PC-3 (cell line): ENCODE measurements at regions not wholly inside any gene's neighbourhood (a gene's known extent, or its start where the extent isn't known, plus 50 kb on each side); places are given as distances from the start of the nearest gene placed in this dataset.

ENCODE experiments used
- ATAC-seq: fragments of 200-7000 bp; cut with Tn5 transposase; 2 replicates; pipeline ENCODE4 v1.9.1; 2020; ENCODE audit warnings: mild to moderate bottlenecking, moderate library complexity
- BruUV-seq: library from RNA; stranded (reverse); fragments of 400-500 nt; replicated peaks from 2 replicates; lab custom pipeline; 2021; lab: Mats Ljungman, UMichigan
- CTCF ChIA-PET: fragments of 300-600 bp; sonication (Branson Sonifier 250); formaldehyde crosslinking; loops from one replicate; lab custom pipeline; 2022; ENCODE audit warnings: antibody characterized with exemption; lab: Charles Lee
- POLR2A ChIA-PET: fragments of 300-600 bp; sonication (Branson Sonifier 250); formaldehyde crosslinking; loops from one replicate; lab custom pipeline; 2022; ENCODE audit warnings: antibody characterized with exemption; ENCODE audit not compliant: unreplicated experiment; lab: Charles Lee
- DNase-seq: peaks from one replicate; pipeline ENCODE4 v3.0.0-alpha.2; 2015
- H2AFZ ChIP-seq: fragments of 300-600 bp; sonication (generic); 2 replicates; pipeline ENCODE4 v1.6.0; 2016; ENCODE audit warnings: antibody characterized with exemption, low read length
- H3F3A ChIP-seq: fragments of 300-600 bp; sonication (generic); one replicate; pipeline ENCODE4 v1.6.0; 2017; ENCODE audit warnings: antibody characterized with exemption, low read length, control low read depth, mild to moderate bottlenecking; ENCODE audit not compliant: unreplicated experiment
- H3K27ac ChIP-seq: fragments of 300-600 bp; sonication (generic); 2 replicates; pipeline ENCODE4 v1.5.1; 2016; ENCODE audit warnings: mild to moderate bottlenecking, low read length
- H3K27me3 ChIP-seq: fragments of 300-600 bp; sonication (generic); 2 replicates; pipeline ENCODE4 v1.6.1; 2016; ENCODE audit warnings: low read length, mixed read lengths
- H3K36me3 ChIP-seq: fragments of 300-600 bp; sonication (generic); 2 replicates; pipeline ENCODE4 v1.6.1; 2016; ENCODE audit warnings: low read depth, mixed run types, low read length, mixed read lengths
- H3K4me1 ChIP-seq: fragments of 300-600 bp; sonication (generic); 2 replicates; pipeline ENCODE4 v1.5.1; 2016; ENCODE audit warnings: low read length; ENCODE audit not compliant: insufficient read depth
- H3K4me2 ChIP-seq: fragments of 300-600 bp; sonication (generic); 2 replicates; pipeline ENCODE4 v1.6.0; 2016; ENCODE audit warnings: low read length
- H3K4me3 ChIP-seq: fragments of 300-600 bp; sonication (generic); 2 replicates; pipeline ENCODE4 v1.5.1; 2016; ENCODE audit warnings: mild to moderate bottlenecking, low read length, mixed read lengths
- H3K79me2 ChIP-seq: fragments of 300-600 bp; sonication (generic); 2 replicates; pipeline ENCODE4 v1.6.1; 2017; ENCODE audit warnings: low read length, mixed read lengths
- H3K9ac ChIP-seq: fragments of 300-600 bp; sonication (generic); 2 replicates; pipeline ENCODE4 v1.6.0; 2016; ENCODE audit warnings: mild to moderate bottlenecking, low read length
- H3K9me2 ChIP-seq: fragments of 300-600 bp; sonication (generic); replicated peaks from 2 replicates; pipeline ENCODE4 v1.6.1; 2016; ENCODE audit warnings: mixed run types, low read length, mixed read lengths
- H3K9me3 ChIP-seq: fragments of 300-600 bp; sonication (generic); 2 replicates; pipeline ENCODE4 v1.6.1; 2016; ENCODE audit warnings: low read length, mixed read lengths
- H4K20me1 ChIP-seq: fragments of 300-600 bp; sonication (generic); 2 replicates; pipeline ENCODE4 v1.6.1; 2016; ENCODE audit warnings: low read length, mixed read lengths
- EZH2 ChIP-seq: fragments of 300-600 bp; sonication (generic); IDR thresholded peaks from one replicate; pipeline ENCODE4 v1.6.1; 2017; ENCODE audit warnings: antibody characterized with exemption, mild to moderate bottlenecking, low read length; ENCODE audit not compliant: unreplicated experiment
- EZH2phosphoT487 ChIP-seq: fragments of 300-600 bp; sonication (generic); IDR thresholded peaks from 2 replicates; pipeline ENCODE4 v1.6.1; 2018; ENCODE audit warnings: mild to moderate bottlenecking, antibody characterized with exemption, low read length, borderline replicate concordance
- intact Hi-C: fragments of 100-400 bp; cut with micrococcal nuclease; formaldehyde crosslinking; loops from 2 replicates; pipeline ENCODE4 v1.9.0; 2023
- TF ChIP-seq, protein P1 (sequence below): fragments of 300-600 bp; sonication (generic); conservative IDR thresholded peaks from 2 replicates; pipeline ENCODE4 v1.5.1; 2017; ENCODE audit warnings: antibody characterized with exemption, low read depth, mild to moderate bottlenecking, low read length

DNA sequence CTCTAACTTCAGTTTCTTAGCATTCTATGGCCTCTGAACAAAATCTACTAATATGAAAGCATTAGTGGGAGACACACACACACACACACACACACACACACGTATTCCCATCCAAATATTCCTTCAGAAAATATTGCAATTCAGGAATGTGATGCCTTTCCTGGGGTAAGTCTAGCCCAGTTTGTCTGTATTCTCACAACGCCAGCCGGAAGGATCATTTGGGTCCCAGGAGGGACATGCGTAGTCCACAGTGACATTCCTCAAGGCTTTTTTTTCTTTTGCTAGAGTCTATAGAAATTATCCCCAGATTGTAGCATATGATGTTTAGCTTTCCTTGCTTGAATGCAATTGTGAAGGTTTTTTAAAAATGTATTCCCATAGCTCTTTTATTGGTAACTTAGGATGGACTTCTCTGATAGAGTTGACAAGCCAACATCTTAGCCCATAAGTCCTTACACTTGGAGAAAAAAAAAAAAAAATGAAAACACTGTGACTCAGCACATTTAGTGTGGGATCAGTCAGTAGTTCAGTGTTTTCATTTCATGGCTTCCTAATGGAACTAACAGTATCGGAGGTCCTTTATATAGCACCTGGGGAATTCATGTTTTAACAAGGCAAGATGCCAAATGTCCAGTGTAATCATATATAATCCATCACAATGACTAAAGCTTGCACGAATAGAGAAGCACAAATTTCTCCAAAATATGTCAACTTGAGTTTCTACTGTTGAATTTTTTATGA, 316.5 kb downstream of the DIRAS2 start:
- H3K4me3 ChIP-seq = no peak overlapping the region
- DNase-seq (no peak), ATAC-seq (no peak)
- no TSS peak for BruUV-seq
- H4K20me1 ChIP-seq = no peaks in the 10 kb centered on the region
- H3K9me2 ChIP-seq = no peaks in the 10 kb centered on the region
- H3K36me3 ChIP-seq = no peaks in the 10 kb centered on the region
- H3K9me3 ChIP-seq = no peaks in the 10 kb centered on the region
- no peaks in the 10 kb centered on the region for H3K4me1 ChIP-seq
- ChIA-PET CTCF (no interaction called here), POLR2A (no interaction called here)
- intact Hi-C loops = no loop called here
- H2AFZ ChIP-seq = no peak overlapping the region
- H3K4me2 ChIP-seq = no peak overlapping the region
- no peaks in the 10 kb centered on the region for H3F3A ChIP-seq
- H3K27me3 ChIP-seq = peaks cover 8% of the 10 kb centered on the region; the same call in 1 of the 2 replicates
- no peaks in the 10 kb centered on the region for H3K79me2 ChIP-seq
- no peak overlapping the region for H3K9ac ChIP-seq
- TF ChIP-seq EZH2 (no peak), EZH2phosphoT487 (no peak)
- TF ChIP-seq, protein P1, sequence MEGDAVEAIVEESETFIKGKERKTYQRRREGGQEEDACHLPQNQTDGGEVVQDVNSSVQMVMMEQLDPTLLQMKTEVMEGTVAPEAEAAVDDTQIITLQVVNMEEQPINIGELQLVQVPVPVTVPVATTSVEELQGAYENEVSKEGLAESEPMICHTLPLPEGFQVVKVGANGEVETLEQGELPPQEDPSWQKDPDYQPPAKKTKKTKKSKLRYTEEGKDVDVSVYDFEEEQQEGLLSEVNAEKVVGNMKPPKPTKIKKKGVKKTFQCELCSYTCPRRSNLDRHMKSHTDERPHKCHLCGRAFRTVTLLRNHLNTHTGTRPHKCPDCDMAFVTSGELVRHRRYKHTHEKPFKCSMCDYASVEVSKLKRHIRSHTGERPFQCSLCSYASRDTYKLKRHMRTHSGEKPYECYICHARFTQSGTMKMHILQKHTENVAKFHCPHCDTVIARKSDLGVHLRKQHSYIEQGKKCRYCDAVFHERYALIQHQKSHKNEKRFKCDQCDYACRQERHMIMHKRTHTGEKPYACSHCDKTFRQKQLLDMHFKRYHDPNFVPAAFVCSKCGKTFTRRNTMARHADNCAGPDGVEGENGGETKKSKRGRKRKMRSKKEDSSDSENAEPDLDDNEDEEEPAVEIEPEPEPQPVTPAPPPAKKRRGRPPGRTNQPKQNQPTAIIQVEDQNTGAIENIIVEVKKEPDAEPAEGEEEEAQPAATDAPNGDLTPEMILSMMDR = no peak
- no peak overlapping the region for H3K27ac ChIP-seq

DNA sequence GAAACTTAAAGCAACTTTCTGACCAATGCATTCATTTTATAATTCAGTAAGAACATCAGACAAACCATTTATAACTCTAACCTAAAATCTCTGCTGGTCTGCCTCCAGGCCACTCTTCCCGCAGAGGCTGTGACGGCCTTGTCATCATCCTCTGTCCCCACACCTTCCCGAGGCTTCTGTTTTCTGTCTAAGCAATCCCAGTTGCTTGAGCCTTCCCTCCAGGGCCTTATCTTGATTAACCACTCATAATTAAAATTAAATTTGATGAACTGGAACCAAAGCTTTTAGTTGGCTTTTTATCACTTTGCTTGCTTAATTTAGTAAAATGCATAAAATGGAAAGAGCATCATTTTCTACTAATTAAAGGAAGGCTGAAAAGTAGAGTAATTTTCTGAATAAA, 312.4 kb downstream of the DIRAS2 start:
- no peaks in the 10 kb centered on the region for H4K20me1 ChIP-seq
- H2AFZ ChIP-seq = no peak overlapping the region
- peaks cover 8% of the 10 kb centered on the region; the same call in 1 of the 2 replicates for H3K27me3 ChIP-seq
- no peaks in the 10 kb centered on the region for H3K4me1 ChIP-seq
- H3K36me3 ChIP-seq = no peaks in the 10 kb centered on the region
- ChIA-PET POLR2A (no interaction called here), CTCF (no interaction called here)
- DNase-seq (no peak), ATAC-seq (no peak)
- no peak overlapping the region for H3K9ac ChIP-seq
- BruUV-seq = no TSS peak
- TF ChIP-seq EZH2 (no peak), EZH2phosphoT487 (no peak)
- TF ChIP-seq, protein P1 = no peak
- no peaks in the 10 kb centered on the region for H3K79me2 ChIP-seq
- no peaks in the 10 kb centered on the region for H3K9me3 ChIP-seq
- no peak overlapping the region for H3K27ac ChIP-seq
- H3K9me2 ChIP-seq = no peaks in the 10 kb centered on the region
- no peak overlapping the region for H3K4me3 ChIP-seq
- H3K4me2 ChIP-seq = no peak overlapping the region
- H3F3A ChIP-seq = no peaks in the 10 kb centered on the region
- intact Hi-C loops = no loop called here

DNA sequence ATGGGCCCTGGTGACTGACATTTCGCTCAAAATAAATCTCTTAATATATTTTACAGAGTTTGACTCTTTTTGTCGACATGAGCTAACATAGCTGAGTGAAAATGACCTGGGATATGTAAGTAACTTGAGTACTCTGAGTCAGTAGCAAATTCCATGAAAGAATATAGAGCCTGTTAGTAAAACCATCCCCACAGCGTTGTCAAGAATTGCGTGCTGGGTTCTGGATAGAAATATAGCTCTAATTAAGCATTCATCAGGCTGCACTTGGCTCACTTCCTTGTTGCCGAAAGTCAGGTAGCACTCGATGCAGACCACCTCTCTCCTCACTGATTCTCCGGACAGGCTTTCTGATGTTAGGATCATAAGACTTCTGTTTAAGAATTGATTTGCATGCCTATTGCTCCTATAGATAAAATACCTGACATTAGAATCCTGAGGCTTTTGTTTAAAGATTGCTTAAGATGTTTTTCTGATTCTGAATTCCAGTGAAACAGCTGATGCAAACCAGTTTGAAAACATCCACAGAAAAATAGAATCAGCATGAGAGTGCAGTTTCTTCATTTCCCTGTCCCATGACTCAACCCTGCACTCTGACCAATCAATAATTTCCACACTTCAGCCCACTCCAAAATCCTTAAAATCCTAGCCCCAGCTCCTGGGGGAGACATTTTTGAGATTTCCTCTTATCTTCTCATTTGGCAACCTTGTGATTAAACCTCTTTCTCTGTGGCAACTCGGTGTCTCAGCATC, 310.6 kb downstream of the DIRAS2 start:
- Histone ChIP-seq H3K79me2 (no peaks in the 10 kb centered on the region), H4K20me1 (no peaks in the 10 kb centered on the region), H3K9me2 (no peaks in the 10 kb centered on the region), H3F3A (no peaks in the 10 kb centered on the region), H2AFZ (no peak overlapping the region), H3K36me3 (no peaks in the 10 kb centered on the region), H3K4me1 (no peaks in the 10 kb centered on the region), H3K4me3 (no peak overlapping the region), H3K27me3 (peaks cover 8% of the 10 kb centered on the region; the same call in 1 of the 2 replicates), H3K4me2 (no peak overlapping the region), H3K27ac (no peak overlapping the region), H3K9ac (no peak overlapping the region), H3K9me3 (no peaks in the 10 kb centered on the region)
- TF ChIP-seq EZH2 (no peak), EZH2phosphoT487 (no peak)
- TF ChIP-seq, protein P1 = no peak
- DNase-seq (no peak), ATAC-seq (no peak)
- intact Hi-C loops = no loop called here
- no TSS peak for BruUV-seq
- POLR2A ChIA-PET = no interaction called here
- CTCF ChIA-PET = no interaction called here
